ENCODE measurements at regions not wholly inside any gene's neighbourhood (a gene's known extent, or its start where the extent isn't known, plus 50 kb on each side); places are given as distances from the start of the nearest gene placed in this dataset.

- no peak for TF ChIP-seq HINFP (tag; conservative IDR thresholded peaks at IDR 0.05; ENCODE audit: low read depth)
- no peak for TF ChIP-seq ZNF217 (CRISPR knock-in tag; IDR thresholded peaks at IDR 0.05)
Observed at GRCh38 chr13:91185294-91185863, 162.1 kb upstream of the MIR17HG start.

Measured in K562 (cell line).